Stimulated activated naive CD4-positive, alpha-beta T cell (primary cell): ENCODE measurements at regions not wholly inside any gene's neighbourhood (a gene's known extent, or its start where the extent isn't known, plus 50 kb on each side); places are given as distances from the start of the nearest gene placed in this dataset.

Source experiments
- DNase-seq, 6 experiments: peaks; one replicate each; lab custom pipeline; 2025; lab: John Stamatoyannopoulos, UW

- no peak for DNase-seq
Measured at GRCh38 chr20:21836346-21836745, 130.9 kb downstream of the PAX1 start.

GRCh38 chr20:21835042-21835441 is 129.6 kb downstream of the PAX1 start:
- DNase-seq, result no peak

- no peak for DNase-seq
Measured at GRCh38 chr20:21832442-21833385, 127.2 kb downstream of the PAX1 start.

- no peak for DNase-seq
Measured at GRCh38 chr20:21826976-21827375, 121.5 kb downstream of the PAX1 start.

GRCh38 chr20:21821358-21821757 is 115.9 kb downstream of the PAX1 start:
- DNase-seq, result no peak

- no peak for DNase-seq
Measured at GRCh38 chr20:21820688-21821087, 115.2 kb downstream of the PAX1 start.

GRCh38 chr20:21820045-21820444 is 114.6 kb downstream of the PAX1 start:
- DNase-seq, result no peak

- no peak for DNase-seq
Measured at GRCh38 chr20:21812379-21812778, 106.9 kb downstream of the PAX1 start.

GRCh38 chr20:21809961-21810523 is 104.6 kb downstream of the PAX1 start:
- DNase-seq, result no peak

- no peak for DNase-seq
Measured at GRCh38 chr20:21808863-21809664, 103.6 kb downstream of the PAX1 start.

GRCh38 chr20:21808139-21808538 is 102.7 kb downstream of the PAX1 start:
- DNase-seq, result no peak

- DNase-seq, result no peak
Measured at GRCh38 chr20:21804802-21805201, 99.3 kb downstream of the PAX1 start.

- no peak for DNase-seq
Measured at GRCh38 chr20:21801193-21801592, 95.7 kb downstream of the PAX1 start.

GRCh38 chr20:21798384-21798783 is 92.9 kb downstream of the PAX1 start:
- no peak for DNase-seq

- DNase-seq, result no peak
Measured at GRCh38 chr20:21796059-21796458, 90.6 kb downstream of the PAX1 start.

- no peak for DNase-seq
Measured at GRCh38 chr20:21788082-21788481, 82.6 kb downstream of the PAX1 start.

GRCh38 chr20:21781446-21782075 is 76.1 kb downstream of the PAX1 start:
- DNase-seq, result no peak

GRCh38 chr20:21780528-21780927 is 75.1 kb downstream of the PAX1 start:
- no peak for DNase-seq
